ENCODE measurements at regions not wholly inside any gene's neighbourhood (a gene's known extent, or its start where the extent isn't known, plus 50 kb on each side); places are given as distances from the start of the nearest gene placed in this dataset.

- TF ChIP-seq CTCF (IDR thresholded peaks at IDR 0.05) (no peak), EP300 (IDR thresholded peaks at IDR 0.05) (no peak)
Observed at GRCh38 chr1:30023339-30024022, 699.9 kb downstream of the MATN1 start.
